Left renal pelvis (tissue), 4 donors: ENCODE measurements at regions not wholly inside any gene's neighbourhood (a gene's known extent, or its start where the extent isn't known, plus 50 kb on each side); places are given as distances from the start of the nearest gene placed in this dataset.

ENCODE experiments used
- DNase-seq, 4 donors: peaks; one replicate each; pipeline ENCODE4 v3.0.0-alpha.2; 2013; ENCODE audit warnings: low read depth in 4 of 4, low spot score in 3 of 4

DNA sequence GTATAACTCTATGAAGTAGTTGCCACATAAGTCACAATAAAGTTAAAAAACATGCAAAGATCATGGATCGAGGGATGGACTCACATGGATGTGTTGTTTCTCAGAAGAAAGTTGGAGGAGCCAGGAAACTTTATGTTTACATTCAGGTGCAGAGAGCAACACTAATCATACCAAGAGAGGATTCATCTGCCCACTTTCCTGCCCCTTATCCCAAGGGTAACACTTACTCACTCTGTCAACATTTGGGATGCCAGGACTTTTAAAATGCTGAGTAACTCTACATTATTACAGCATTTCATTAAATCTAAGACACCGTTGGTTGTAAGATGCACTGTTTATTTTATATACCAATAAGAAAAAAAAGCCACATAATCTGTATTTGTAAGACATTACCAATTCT lies 170.4 kb downstream of the KCNE4 start:
- no peak for DNase-seq

DNA sequence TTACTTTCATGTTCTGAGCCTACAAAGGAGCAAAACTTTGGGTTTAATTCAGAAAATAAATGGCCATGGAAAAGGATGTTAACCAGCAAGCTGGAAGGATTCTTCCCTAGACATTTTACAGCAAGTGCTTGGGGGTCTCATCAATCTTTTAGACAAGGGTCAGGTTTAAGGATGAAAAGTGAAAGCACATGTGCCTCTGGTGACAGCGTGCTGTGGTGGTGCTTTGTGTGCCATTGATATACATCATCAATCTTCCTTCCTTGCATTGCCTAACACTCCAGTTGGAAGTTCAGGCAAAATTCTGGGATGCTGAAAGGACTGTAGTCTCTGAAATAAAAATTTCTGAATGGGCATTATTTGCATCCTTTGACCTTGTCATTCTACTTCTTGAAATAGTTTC lies 171.2 kb downstream of the KCNE4 start:
- no peak for DNase-seq

DNA sequence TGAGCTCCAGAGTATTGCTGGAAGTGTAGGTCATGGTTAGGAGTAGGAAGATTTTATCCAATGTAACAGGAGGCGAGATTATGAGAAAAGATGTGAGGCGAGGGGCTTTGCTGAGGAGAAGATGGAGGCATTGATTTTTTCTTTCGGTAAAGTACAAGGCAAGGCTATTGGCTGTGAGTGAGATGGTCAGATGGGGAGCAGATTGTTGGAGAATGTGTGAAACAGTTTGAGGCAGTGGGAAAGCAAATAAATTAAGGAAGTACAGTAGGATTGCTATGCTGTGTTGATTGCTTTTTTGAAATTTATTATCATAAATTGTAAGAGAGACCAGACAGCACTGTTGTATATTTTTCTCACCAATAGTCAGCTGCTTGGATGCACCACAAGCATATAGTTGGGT lies 173.3 kb downstream of the KCNE4 start:
- DNase-seq: no peak

DNA sequence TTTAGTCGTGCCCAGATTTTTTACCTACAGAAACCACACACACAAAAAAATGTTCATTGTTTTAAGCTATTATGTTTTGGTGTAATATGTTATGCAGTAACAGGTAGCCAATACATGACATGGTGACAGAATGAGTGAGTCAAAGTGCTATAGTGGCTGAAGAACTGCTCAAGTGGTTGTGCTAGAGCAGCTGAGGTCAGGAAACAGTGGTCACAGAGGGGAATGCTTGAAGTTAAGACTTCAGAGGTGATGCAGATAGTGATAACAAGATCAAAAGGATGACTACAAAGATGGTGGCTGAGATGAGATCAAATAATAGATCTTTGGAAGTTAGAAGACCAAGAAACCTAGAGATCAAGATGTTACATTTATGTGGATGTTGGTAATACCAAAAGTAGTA lies 174.3 kb downstream of the KCNE4 start:
- DNase-seq: no peak

DNA sequence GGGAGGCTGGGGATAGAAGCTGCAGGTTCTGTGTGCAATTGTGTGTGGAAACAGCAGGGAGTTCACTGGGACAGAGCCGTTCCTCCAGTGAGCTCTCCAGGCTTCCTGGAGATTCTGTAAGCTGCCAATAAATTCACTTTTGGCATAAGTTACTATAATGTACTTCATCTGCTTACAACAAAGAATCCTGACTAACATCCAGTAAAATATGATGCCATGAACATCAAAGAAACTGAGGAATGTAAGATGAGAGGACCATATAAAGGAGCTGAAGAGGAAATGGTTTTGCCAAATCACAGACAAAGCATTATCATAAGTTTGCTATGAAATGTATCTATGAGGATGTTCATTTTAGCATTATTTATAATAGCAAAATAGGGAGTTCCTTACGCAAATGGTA lies 175.3 kb downstream of the KCNE4 start:
- no peak for DNase-seq

DNA sequence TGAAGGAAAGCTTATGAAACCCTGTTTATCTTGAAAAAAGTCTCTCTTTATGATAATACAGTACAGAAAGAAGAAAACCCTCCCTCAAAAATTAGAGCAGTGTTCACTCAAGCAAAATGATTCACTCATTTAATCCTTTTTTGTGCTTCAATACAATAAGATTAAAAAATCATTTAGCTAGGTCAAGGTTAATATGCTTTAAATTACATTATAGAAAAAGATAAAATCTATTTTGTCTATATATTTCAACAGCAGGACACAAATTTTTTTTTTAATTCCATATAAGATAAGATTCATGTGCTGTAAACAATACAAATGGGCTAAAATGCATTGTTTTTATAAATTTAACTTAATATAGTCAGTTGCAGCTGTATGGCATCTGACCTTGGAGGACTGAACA lies 176.9 kb downstream of the KCNE4 start:
- DNase-seq: no peak

DNA sequence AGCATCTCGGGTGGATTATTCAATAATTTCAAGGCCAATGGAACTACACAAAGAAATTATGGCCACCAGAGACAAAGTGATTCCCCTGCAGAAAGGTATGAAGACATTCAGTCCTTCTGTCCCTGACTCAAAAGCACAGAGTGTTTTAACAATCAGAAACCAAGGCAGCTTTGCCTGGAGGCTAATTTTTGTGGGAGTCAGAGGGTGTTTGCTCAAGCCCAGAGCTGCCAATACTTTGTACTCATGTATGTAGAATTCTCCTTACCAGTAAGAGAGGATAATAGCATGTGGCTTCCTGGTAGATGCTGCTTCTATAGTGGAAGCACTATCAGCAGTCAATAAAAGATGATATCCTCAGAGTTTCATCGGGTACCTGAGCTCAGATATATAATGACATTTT lies 178.4 kb downstream of the KCNE4 start:
- no peak for DNase-seq

DNA sequence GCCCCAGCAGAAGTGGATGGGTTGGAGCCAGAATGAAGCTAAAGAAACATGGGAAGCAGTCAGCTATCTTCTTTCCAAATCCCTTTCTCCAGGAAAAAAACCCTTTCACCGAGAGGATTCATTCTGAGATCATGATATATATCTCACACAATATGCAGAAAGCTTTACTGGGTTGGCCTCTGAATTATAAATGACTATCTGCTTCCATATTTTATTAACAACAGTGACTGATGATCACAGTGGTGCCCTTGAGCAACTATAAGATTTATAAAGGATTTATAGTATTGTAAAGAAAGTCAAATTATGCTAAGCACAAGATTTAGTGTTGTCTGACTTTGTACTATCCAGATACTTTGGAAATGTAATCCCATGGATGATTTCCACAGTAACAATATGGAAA lies 180.3 kb downstream of the KCNE4 start:
- no peak for DNase-seq

DNA sequence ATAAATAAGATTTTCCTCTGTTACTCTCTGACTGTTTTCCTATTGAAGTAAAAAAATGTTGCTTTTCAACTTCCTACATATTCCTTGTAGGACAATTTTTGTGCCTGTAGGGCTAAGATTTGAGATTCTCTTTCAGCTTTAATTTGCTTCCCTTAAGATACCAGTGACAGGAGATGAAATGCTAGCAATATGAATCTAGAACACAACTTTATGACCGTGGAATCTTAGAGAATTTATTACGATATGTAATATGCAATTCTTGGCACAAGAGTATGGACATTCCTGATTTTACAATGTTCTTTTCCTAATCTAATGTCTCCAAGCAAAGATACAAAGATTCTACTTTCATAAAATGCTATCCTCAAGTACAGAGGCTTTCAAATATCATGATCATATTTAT lies 180.9 kb downstream of the KCNE4 start:
- DNase-seq: no peak

DNA sequence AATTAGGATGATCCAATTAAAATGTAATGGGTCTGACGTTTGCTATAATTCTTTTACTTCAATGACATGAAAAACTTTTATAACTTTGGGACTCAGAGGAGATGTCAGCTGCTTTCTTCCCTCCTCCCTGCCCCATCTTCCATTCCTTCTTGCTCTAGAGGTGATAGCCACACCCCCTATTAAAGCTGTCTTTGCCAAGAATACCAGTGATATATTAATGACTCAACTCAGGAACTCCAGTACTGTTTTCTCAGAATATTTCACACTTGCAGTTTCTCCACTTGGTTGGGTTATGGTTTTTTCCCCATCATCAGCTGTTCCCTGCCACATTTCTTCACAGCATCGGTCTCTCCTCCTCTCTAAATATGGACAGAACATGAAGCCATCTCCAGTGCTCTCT lies 184.0 kb downstream of the KCNE4 start:
- DNase-seq: no peak

DNA sequence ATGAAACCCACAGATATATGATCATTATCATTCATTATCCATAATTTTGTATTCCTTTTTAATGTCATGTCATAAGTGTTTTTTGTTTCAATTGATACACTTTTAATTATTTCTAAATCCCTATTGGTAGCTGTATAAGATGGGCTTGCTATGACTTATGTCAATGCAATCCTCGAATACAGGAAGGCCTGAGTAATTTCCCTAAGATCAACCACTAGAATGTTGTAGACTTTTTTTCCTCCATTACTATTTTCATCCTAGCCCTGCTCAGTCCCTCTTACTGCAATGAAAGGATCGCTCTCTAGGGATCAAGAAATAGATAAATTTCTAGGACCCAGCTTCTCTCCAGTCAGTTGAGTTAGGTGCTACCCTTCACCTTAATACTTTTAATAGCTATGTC lies 186.3 kb downstream of the KCNE4 start:
- DNase-seq: no peak

DNA sequence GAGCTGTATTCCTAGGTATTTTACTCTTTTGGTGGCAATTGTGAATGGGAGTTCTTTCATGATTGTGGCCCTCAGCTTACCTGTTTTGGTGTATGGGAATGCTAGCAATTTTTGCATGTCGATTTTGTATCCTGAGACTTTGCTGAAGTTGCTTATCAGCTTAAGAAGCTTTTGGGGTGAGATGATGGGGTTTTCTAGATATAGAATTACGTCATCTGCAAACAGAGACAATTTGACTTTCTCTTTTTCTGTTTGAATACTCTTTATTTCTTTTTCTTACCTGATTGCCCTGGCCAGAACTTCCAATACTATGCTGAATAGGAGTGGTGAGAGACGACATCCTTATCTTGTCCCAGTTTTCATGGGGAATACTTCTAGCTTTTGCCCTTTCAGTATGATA lies 191.2 kb downstream of the KCNE4 start:
- no peak for DNase-seq

DNA sequence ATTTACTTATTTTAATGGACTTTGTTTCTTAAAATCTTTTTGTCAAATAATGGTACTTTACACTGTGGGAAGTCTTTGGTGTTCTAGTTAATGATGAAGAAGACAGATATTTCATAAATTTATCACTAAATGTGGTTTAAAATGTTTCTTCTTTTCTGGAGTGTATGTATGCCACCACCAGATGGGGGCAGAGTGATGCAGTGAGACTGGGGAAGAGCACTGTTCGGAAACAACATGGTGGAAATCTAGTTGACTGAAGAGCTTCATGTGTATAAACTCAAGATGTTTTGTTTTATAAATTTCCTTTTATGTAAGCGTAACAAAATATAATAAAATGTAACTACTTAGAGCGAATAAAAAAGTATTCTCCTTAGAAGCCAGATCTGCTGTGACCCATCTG lies 195.1 kb downstream of the KCNE4 start:
- no peak for DNase-seq

DNA sequence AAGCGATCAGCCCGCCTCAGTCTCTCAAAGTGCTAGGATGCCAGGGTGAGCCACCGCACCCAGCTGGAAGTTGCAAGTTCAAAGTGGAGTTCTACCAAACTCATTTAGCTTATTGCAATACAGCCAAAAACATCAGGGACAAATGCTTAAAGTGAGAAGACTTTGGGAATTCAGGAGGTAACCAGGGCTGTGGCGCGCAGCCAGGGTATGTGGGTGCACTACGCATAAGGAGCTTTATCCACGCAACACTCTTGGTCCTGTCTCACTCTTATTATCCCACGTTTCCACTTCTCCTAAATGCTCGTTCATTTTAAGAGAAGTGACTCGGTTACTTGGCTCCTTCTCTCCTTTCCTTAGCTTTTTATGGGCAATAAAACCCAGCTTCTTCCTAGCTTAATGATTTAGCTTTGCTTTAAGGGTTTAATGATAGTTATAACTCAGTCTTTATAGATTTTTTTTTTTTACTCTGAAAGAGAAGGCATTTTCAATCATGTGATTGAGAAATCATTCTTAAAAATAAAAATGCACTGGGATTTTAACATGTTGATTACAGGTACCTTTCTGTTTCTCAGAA lies 199.8 kb downstream of the KCNE4 start:
- DNase-seq: no peak

DNA sequence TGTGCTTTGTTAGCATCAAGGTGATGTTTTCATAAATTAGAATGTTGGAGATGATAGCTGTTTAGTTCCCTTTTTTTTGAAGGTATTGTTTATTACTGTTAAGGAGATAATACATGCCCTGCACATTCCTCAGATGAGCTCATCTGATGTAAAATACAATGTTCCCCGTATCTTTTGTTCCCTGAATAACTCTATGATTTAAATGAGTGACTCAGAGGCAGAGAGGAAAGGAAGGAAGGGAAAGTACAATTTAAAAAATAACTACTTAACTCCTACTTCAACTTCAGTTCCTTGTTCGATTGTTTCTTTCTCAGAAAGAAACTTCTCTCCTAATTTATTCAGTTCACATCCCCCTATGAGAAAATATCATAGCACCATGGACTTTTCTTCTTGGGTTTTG lies 208.7 kb downstream of the KCNE4 start:
- DNase-seq: no peak

DNA sequence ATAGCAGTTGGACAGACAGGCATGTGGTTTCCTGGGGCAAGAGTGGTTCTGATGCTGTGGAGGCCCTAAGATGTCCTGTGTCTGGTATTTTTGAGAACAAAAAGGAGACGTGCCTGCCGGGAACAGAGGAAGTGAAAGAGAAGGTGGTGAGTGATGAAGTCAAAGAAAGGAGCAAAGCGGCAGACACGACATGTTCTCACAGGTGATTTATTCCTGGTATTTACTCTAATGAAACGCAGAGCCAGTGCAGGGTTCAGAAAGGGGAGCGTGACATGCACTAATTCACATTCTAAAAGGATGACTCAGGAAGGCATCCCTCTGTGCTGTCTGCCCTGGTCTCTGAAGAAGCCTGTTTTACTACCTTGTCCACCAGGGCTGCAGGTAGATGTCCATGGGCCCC lies 211.0 kb downstream of the KCNE4 start:
- no peak for DNase-seq

DNA sequence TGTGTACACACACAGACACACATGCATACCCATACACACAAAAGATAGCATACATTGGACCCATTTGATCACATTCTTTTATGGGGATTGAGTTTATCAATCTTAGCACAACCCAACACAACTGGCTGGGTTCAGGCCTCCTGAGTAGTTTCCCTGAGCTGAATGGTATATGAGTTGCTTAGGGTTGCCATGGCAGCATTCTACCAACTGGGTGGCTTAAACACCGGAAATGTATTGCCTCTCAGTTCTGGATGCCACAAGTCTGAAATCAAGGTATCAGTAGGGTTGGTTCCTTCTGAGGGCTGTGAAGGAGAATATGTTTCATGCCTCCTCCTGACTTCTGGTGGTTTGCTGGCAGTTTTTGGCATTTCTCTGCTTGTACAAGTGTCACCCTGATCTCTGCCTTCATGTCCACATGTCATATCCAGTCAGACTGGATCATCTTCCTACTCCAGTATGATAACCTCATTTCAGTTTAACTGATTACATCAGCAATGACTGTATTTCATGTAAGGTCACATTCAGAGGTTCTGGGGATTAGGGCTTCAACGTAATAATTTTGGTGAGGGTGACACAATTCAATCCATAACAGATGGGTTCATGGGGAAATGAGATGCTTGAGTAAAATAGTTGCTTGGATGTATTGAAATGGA lies 212.7 kb downstream of the KCNE4 start:
- no peak for DNase-seq

DNA sequence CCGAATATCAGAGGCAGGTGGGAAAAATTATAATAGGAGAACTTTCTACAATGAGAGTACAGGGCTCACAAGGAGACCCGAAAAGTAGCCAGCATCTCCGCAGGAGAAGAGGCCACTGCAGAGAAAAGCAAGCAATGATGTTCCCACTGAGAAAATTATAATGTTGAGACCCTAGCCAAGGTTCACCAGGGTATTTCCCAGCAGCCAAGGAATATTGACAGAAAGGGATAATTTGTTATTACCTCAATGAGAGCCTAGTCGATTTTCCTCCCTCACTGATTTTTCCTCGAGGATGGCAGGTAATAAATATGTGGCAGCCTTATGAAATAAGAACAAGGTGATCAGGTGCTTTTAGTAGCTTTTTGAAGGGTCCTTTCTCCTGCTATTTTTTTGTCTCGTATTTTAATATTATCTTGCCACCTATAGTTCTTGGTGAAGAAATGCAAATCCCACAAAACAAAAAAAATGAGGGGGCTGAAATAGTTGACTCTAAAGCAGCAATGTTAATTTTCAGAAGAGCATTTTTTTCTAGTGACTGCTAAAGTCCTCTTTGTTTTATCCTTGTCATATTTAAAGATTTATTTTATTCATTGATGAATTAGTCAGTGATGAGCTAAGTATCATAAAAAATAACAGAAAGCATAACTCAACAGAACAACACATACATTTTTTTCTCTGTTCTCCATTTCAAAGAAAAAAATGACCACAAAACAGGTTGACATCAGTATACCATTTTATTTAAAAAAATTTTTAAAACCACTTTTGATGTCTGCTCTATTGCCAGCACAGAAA lies 215.4 kb downstream of the KCNE4 start:
- no peak for DNase-seq

DNA sequence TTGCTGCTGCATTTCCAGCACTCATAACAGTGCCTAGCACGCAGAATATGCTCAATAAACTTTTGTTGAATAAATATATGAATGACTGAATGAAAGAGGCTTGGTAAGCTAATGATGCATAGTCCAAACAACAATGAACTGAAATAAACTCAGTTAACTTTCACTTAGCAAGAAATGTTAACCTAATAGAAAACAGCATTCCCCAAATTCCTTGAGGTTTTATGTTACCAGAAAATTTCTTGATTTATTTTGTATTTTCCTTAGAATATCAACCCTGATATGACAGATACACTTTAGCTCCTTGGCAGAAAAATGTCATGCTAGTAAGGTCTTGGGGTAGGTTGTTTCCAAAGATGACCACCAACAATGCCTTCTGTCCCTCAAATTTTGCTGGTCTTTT lies 217.4 kb downstream of the KCNE4 start:
- DNase-seq: no peak

DNA sequence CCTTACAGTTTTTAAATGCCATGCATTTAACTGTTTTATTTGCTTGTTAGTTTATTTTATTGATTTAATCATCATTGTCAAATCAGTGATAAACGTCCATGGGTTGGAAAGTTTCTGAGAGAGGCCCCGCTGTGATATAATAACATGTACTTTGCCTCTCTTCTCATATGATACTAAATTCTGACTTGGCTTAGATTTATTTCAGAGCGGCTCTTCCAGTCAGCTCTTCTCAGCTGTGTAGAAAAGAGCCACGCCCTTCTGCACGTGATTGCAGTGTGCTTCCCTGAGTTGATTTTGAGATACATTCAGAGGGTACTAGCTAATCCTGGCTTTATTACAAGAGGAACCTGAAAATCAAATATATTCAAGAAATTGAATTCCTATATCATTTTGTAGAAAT lies 218.6 kb downstream of the KCNE4 start:
- DNase-seq: no peak

DNA sequence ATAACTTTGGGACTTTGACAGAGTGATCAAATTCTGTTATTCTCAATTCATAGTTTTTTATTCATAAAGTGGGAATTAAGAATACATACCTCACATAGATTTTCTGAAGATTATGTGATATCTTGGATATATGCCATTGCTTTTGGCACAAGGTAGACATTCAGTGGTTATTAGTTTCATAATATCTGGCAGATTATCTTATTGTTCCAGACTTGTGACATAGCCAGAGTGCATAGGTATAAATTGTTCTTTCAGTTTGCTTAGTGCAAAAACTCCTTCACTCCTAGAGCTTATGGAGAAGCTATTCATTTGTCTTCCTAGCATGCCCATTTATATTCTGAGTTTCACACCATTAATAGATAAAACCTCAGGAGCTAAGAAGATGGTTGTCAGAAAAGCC lies 222.0 kb downstream of the KCNE4 start:
- no peak for DNase-seq

DNA sequence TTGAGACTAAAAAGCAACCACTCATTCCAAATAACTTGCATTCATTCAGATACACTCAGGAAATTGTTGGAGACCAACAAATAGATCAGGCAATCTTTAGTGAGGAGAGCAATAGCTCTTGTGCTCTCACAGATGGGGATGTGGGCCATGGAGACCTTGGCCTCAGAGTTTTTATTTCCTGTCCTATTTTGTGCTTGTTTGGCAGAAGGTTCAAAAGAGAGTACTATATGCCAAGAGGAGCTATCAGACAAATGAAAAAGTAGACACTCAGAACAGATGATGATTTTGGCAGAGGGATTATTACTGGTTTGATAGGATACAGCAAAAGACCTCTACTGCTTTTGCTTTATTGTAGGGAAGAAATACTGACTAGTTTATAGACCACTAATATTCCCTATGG lies 230.2 kb downstream of the KCNE4 start:
- DNase-seq: no peak
